T-helper 1 cell (primary cell): ENCODE measurements at regions not wholly inside any gene's neighbourhood (a gene's known extent, or its start where the extent isn't known, plus 50 kb on each side); places are given as distances from the start of the nearest gene placed in this dataset.

ENCODE experiments used
- DNase-seq, 5 donors: peaks; one replicate each; pipeline ENCODE4 v3.0.0-alpha.2; 2012 to 2020

GRCh38 chr18:76252880-76253279, 242.2 kb downstream of the ZNF516 start:
- no peak for DNase-seq

GRCh38 chr18:76252139-76252538, 242.9 kb downstream of the ZNF516 start:
- no peak for DNase-seq

GRCh38 chr18:76251691-76252090, 243.4 kb downstream of the ZNF516 start:
- no peak for DNase-seq

- DNase-seq = no peak
These were observed 248.5 kb downstream of the ZNF516 start for GRCh38 chr18:76246590-76246989.

- no peak for DNase-seq
These were observed 260.4 kb downstream of the ZNF516 start for GRCh38 chr18:76234676-76235060.

GRCh38 chr18:76233876-76234675, 261.0 kb downstream of the ZNF516 start:
- no peak for DNase-seq

- no peak for DNase-seq
These were observed 261.6 kb downstream of the ZNF516 start for GRCh38 chr18:76233406-76233805.

- no peak for DNase-seq
These were observed 262.3 kb downstream of the ZNF516 start for GRCh38 chr18:76232779-76233178.

GRCh38 chr18:76232010-76232409, 263.0 kb downstream of the ZNF516 start:
- DNase-seq = no peak

GRCh38 chr18:76231402-76231801, 263.6 kb downstream of the ZNF516 start:
- no peak for DNase-seq

GRCh38 chr18:76230791-76231190, 264.3 kb downstream of the ZNF516 start:
- DNase-seq = no peak

- DNase-seq = no peak
These were observed 266.3 kb downstream of the ZNF516 start for GRCh38 chr18:76228716-76229115.

- DNase-seq = no peak
These were observed 267.3 kb downstream of the ZNF516 start for GRCh38 chr18:76227759-76228158.

GRCh38 chr18:76223403-76223802, 271.6 kb downstream of the ZNF516 start:
- DNase-seq = no peak

- no peak for DNase-seq
These were observed 276.0 kb downstream of the ZNF516 start for GRCh38 chr18:76219023-76219422.

GRCh38 chr18:76216096-76216495, 278.9 kb downstream of the ZNF516 start:
- DNase-seq = no peak

GRCh38 chr18:76213991-76214390, 281.1 kb downstream of the ZNF516 start:
- DNase-seq = no peak

- no peak for DNase-seq
These were observed 282.1 kb downstream of the ZNF516 start for GRCh38 chr18:76212960-76213359.

GRCh38 chr18:76209597-76209996, 285.4 kb downstream of the ZNF516 start:
- no peak for DNase-seq

- DNase-seq = no peak
These were observed 286.2 kb downstream of the ZNF516 start for GRCh38 chr18:76208678-76209306.

GRCh38 chr18:76205906-76206305, 289.1 kb downstream of the ZNF516 start:
- no peak for DNase-seq

- DNase-seq = no peak
These were observed 291.5 kb downstream of the ZNF516 start for GRCh38 chr18:76203552-76203951.

GRCh38 chr18:76202322-76202721, 292.7 kb downstream of the ZNF516 start:
- no peak for DNase-seq

- DNase-seq = no peak
These were observed 299.4 kb downstream of the ZNF516 start for GRCh38 chr18:76195601-76196000.

GRCh38 chr18:76188097-76188496, 306.9 kb downstream of the ZNF516 start:
- DNase-seq = no peak
